A172 (cell line): ENCODE measurements at regions not wholly inside any gene's neighbourhood (a gene's known extent, or its start where the extent isn't known, plus 50 kb on each side); places are given as distances from the start of the nearest gene placed in this dataset.

Source experiments
- DNase-seq: peaks from one replicate; pipeline ENCODE4 v3.0.0-alpha.2; 2015; ENCODE audit warnings: low spot score

- no peak for DNase-seq
Measured at GRCh38 chr1:209509039-209509438, 74.5 kb upstream of the CAMK1G start.

DNA sequence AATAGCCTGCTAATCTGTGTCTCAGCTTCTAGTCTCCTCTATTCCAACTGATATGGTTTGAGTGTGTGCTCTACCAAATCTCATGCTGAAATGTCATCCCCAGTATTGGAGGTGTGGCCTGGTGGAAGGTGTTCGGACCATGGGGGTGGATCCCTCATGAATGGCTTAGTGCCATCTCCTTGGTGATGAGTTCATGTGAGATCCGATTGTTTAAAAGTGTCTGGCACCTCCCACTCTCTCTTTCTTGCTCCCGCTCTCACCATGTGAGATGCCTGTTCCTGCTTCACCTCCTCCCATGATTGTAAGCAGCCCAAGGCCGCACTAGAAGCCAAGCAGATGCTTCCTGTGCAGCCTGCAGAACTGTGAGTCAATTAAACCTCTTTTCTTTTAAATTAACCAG, 73.5 kb upstream of the CAMK1G start:
- DNase-seq, result no peak

DNA sequence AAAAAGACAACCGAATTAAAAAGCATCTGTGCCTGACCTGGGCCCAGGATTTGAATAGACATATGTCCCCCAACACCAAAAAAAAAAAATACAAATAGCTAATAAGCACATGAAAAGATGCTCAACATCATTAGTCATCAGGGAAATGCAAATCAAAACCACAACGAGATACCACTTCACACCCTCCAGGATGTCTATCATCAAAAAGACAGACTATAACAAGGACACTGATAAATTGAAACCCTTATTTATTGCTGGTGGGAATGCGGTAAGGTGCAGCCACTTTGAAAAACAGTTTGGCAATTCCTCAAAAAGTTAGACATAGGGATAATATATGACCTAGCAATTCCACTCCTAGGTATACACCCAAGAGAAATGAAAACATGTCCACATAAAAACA, 72.3 kb upstream of the CAMK1G start:
- no peak for DNase-seq

GRCh38 chr1:209512821-209513220, 70.7 kb upstream of the CAMK1G start:
- DNase-seq, result no peak

DNA sequence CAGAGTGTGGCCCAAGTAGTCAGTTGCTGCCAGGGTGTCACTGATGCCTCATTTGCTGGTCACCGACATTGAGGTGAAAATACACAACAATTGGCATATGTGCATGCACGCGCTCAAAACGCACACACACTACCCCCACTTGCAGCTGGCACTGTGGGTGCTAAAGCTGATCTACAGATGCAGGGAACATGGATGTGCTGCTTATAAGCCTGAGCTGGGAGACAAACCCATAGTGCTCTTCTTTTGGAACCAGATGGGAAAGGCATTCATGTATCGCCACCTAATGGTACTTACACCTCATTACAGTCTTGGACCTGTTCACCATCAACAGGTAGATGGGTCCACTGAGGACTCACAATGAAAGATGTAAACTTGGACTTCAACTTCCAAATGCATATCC, 70.3 kb upstream of the CAMK1G start:
- peak; percentile 63 for DNase-seq

- no peak for DNase-seq
Measured at GRCh38 chr1:209516771-209517680, 66.5 kb upstream of the CAMK1G start.

DNA sequence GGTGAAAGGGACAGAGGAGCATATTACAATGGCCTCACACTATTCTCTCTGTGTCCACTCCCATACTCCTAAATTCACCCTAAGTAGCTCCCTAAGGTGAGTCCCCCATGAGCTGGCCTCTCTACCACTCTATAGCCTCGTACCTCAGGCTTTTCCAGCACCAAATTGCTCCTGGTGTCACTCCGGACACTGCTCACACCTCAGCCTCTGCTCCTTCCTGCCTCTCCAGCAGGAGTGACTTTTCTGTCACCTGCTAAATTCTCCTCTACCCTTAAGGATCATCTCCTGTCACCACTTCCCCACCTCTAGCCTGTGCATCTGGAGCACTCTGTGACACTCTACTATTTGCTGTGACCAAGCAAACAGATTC, 65.8 kb upstream of the CAMK1G start:
- no peak for DNase-seq

DNA sequence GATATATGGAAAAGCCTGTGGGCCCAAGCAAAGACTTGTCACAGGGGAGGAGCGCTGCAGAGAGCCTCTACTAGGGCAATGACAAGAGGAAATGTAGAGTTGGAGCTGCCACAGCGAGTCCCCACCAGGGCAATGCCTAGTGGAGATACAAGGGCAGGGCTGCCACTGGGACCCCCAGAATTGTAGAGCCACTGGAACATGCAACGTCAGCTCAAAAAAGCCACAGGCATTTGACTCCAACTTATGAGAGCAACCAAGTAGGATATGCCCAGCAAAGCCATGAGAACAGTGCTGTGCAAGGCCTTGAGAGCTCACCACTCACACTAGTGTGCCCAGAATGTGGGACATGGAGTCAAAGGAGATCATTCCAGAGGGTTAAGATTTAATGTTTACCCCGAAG, 63.7 kb upstream of the CAMK1G start:
- no peak for DNase-seq

DNA sequence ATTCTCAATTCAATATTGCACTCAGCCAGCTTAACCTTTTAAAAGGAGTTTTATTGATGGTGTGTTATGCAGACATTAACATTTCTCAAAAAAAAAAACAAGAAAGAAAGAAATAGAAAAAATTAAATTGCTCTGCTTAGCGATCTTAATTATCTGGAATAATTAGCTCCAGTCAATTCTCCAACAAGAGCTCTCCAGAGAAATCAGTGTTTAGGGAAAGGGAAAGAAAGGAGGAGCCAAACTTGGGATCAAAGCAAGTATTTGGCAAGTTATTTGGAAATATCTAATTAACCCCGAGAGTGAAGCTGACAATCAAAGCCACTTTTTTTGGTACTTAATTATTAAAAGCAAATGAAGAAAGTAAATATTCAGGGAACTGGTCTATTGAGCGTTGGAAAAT, 60.7 kb upstream of the CAMK1G start:
- DNase-seq, result no peak

- no peak for DNase-seq
Measured at GRCh38 chr1:209526137-209526536, 57.4 kb upstream of the CAMK1G start.

- no peak for DNase-seq
Measured at GRCh38 chr1:209527372-209527771, 56.1 kb upstream of the CAMK1G start.

DNA sequence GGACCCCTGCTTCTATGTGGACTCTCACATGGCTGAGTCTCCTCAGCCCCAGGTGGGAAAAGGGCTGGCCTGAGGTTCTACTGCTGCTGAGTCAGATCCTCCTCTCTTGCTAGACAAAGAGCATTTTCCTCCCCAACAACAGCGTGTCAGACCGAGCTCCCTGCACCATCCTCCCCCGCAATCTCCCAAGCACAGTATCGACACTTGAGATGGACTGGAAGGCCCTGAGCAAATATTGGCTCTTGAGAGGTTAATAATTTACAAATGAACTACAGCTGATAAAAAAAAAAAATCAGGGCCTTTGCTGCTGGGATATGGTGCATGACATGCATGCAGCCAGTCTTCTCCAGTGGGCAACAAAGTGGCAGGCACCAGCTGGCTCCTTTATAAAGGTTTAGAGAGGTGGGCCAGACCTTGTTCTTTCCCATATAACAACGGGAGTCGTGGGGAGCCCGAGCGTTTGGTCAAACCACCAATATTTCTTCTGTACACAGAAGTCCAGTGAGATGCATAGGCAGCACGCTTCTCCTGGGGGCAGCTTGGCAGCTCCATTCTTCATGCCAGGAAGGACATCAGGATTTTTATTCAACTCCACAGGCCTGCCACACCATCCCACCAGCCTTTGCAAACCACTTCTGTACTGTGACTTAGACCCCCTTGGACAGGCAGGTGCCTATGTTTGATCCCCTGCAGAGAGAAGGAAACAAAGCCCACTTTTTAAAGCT, 55.4 kb upstream of the CAMK1G start:
- DNase-seq, result no peak

GRCh38 chr1:209529233-209529632, 54.3 kb upstream of the CAMK1G start:
- no peak for DNase-seq

- DNase-seq, result no peak
Measured at GRCh38 chr1:209531006-209531405, 52.5 kb upstream of the CAMK1G start.

GRCh38 chr1:209531549-209531948, 52.0 kb upstream of the CAMK1G start:
- no peak for DNase-seq
